GM21381 (cell line): ENCODE measurements at regions not wholly inside any gene's neighbourhood (a gene's known extent, or its start where the extent isn't known, plus 50 kb on each side); places are given as distances from the start of the nearest gene placed in this dataset.

Experiments
- ATAC-seq: cut with Tn5 transposase; IDR thresholded peaks from one replicate; pipeline ENCODE4 v1.9.1; 2021; ENCODE audit warnings: mild to moderate bottlenecking, moderate library complexity; ENCODE audit not compliant: unreplicated experiment

GRCh38 chr16:76164970-76165558 lies 112.1 kb upstream of the CNTNAP4 start:
- ATAC-seq: no peak

DNA sequence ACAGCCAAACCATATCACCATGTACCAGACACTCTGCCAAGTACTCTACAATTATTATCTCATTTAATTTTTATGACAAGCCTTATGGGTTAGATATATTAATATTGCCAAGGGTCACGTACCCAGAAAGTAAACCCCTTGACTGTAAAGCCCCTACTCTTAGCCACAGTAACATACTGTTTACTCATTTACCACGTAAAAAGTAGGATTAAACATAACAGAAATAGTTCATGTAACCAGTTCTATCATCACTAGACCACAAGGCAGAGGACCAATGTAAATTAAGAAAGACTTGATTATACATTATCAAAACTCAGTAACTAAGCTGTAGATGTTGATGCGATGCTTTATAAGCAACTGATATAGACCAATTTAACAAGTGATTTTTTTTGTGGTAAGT lies 101.5 kb upstream of the CNTNAP4 start:
- ATAC-seq: no peak

GRCh38 chr16:76176153-76176552 lies 101.0 kb upstream of the CNTNAP4 start:
- no peak for ATAC-seq

- ATAC-seq: no peak
Observed at GRCh38 chr16:76176616-76177015, 100.6 kb upstream of the CNTNAP4 start.

DNA sequence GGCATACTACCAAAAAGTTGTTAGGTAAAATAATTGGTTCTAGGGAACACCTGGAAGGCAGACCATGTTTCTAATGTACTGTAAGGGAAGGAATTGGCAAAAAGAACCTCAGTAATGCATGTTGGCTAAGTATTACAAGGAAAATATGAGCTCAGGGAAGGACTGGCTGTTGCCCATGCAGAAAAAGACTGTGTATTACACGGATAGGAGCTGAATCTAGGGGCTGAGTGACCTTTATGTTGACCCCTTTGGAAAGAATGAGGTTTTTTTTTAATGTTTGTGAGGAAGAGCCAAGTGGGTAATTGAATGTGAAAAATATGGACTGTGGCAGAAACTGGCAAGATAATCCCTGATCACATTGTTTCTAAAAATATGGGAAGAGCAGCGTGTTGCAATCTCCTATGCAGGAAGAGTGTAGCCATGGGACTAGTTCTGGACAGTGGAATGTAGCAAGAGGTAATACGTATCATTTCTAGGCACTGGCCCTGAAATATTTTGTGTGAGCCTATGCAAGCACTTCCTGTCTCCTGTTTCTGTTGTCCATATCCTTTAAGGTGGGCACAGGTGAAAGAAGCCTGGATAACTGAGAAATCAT lies 95.1 kb upstream of the CNTNAP4 start:
- no peak for ATAC-seq

- no peak for ATAC-seq
Observed at GRCh38 chr16:76183647-76184046, 93.6 kb upstream of the CNTNAP4 start.

- no peak for ATAC-seq
Observed at GRCh38 chr16:76190057-76190456, 87.1 kb upstream of the CNTNAP4 start.

DNA sequence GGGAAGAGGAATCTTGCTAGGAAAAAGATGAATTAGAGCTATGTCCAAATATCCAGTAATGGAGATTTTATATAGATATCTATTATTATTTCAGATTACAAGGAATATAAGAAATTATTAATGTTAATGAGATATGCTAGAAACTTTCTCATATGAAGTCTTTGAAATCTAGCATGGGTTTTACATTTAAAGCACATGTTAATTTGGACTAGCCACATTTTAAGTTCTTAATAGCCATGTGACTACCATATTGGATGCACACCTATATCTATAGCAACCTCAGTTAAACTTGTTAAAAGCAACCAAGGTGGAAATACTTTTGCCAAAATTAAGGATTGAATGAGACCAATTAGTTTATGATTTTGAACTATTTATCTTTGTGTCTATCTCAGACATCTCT lies 86.7 kb upstream of the CNTNAP4 start:
- ATAC-seq: no peak

DNA sequence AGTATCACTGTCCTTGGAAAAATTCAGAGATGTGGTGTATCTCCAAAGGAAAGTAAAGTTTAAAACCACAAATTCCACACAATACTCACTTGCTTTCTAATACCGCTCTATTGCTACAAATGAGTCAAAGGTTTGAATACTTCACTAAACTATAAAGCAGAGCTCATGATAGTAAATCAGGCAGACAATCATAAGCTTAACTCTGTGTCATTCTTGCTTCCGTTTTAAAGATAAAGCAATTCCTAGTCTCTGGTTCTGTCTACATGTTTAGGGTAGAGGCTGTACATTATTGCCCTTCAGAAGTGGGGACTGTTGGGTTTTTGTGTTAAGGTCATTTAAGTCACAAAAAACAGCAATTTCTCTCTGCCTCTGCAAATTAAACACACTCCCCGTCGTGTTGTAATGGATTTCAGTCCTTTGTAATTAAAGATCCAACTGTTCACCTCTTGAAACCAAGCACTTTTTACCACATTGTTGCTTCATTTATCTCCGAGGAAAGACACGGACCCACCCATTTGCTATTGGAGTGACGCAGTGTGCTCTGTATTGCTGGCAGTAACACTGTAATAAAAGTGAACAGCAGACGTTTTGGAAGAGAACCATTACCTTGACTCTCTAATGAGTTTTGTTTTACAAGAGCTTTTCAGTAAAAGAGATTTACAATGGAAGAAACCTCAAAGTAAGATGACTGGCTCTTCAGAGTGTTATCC lies 83.1 kb upstream of the CNTNAP4 start:
- ATAC-seq: no peak

GRCh38 chr16:76194616-76195015 lies 82.6 kb upstream of the CNTNAP4 start:
- ATAC-seq: no peak

- ATAC-seq: no peak
Observed at GRCh38 chr16:76195056-76195455, 82.1 kb upstream of the CNTNAP4 start.

DNA sequence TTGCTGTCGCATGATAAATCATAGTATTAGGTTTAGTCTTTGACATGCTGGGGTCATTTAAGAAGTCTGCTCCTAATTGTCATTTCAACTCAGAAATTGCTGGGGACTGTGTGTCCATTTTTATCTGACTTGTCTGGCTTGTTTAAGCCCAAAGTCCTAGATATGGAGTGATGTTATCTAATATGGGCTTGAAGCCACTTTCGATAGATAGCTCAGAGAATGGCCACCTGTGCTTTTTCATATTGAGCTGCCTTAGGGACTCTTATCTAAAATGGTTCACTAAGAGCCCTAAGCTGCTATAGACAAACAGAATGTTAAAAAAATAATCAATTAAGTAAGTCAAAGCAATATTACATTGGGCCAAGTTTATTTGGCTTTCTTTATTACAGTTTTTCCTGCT lies 81.6 kb upstream of the CNTNAP4 start:
- no peak for ATAC-seq

DNA sequence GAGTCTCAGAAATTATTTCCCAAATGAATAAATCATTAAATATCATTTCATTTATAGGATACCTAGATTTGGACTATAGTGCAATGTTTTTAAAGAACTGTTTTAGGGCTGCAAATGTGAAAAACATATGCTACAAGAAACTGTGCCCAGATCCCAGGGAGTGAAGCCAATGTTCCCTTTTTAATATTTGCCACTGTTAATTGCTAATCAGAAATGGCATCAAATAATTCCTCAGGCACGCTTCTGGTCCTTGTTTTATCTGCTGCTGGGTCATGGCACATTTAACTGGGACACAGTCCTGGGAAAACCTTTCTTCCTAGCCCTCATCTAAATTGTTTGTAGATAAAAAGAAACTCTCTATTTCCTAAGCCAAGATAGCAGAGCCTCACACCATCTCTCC lies 79.3 kb upstream of the CNTNAP4 start:
- no peak for ATAC-seq

GRCh38 chr16:76199681-76200220 lies 77.5 kb upstream of the CNTNAP4 start:
- ATAC-seq: no peak

DNA sequence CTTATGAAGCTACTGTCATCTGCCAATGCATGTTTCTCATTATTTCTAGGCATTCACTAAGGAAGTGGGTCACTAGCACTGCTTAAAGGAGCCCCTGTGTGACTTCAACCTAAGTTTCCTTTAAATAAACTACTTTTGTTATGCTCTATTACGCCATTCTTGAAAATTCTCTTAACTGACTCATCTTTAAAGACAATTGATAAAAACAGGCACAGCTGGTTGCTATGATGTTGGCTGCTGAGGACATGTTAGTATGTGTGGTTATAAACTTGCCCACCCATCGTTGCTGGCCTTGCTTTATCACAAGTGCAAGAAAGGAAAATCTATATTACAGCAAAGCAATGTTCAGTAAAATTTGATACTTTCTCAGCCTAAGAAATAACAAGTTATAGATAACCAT lies 75.8 kb upstream of the CNTNAP4 start:
- ATAC-seq: no peak

- no peak for ATAC-seq
Observed at GRCh38 chr16:76204249-76204648, 73.0 kb upstream of the CNTNAP4 start.

DNA sequence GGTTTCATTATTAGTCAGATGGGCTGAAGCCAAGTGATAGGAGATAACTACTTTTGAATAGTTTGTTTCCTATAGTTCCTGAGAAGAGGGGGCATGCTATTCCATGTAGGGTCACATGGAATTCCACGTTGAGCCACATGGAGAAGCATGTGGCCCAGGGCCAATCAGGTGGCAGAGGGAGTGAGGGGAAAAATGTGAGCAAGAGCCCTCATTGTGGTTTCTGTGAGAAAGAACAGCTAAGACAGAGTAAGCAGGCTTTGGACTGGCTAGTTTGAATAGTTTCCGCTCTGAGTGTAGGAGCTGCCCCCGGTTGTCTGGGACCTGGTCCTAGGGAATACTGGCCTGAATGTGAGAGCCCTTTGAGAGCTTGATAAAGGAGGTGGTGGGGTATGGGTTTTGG lies 69.9 kb upstream of the CNTNAP4 start:
- no peak for ATAC-seq

DNA sequence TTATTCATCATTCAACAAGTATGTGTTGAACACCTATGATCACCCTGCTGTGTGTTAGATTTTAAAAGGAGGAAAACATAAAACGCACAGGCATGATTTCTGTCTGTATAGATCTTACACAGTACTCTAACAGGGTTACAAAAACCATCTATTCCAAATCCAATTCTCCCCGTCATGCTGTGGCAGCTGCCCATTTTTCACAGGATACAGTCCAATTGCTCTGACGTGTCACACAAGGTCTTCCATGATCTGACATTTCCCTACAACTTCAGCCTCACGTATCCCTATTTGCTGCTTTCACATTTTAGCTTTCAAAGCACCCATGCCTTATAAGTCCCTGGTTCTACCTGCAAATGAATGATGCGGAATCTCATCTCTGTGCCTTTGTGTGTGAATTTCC lies 67.0 kb upstream of the CNTNAP4 start:
- ATAC-seq: no peak

- ATAC-seq: no peak
Observed at GRCh38 chr16:76213860-76214259, 63.3 kb upstream of the CNTNAP4 start.

GRCh38 chr16:76214856-76215255 lies 62.3 kb upstream of the CNTNAP4 start:
- no peak for ATAC-seq

DNA sequence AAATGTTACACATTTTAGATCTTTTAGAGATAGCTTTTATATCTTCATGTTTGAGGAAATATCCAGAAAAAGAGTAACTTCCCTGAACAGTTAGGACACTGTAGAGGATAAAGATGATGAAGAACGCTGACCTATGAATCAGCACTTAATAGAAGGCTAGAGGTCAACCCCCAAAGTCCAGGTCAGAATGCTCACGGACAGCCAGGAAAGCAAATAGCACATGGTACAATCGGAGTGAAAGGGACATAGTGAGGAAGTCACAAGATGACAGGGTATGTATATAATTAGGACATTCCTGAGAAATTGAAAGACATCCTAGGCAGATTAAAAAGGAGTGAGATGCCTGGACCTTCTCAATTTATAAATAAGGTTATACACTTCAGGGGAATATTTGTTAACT lies 55.1 kb upstream of the CNTNAP4 start:
- ATAC-seq: no peak

DNA sequence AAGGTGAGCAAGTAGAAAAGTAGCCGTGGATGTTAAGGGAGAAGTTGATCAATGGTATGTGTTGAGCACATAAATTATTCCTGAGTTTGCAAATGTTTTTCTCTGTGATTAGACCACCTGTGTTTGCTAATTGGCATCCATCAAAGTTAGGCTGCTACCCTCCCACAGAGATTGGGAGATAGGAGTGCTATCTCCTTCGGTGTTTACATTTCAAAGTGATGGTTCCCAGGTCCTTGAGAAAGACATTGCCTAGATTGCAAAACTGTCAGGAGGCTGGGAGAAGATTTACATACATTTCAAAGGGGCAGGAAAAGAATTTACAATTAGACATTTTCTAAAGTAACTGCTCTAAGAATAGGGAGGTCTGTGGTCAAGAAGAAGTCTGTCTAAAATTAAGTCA lies 54.3 kb upstream of the CNTNAP4 start:
- no peak for ATAC-seq
